Pancreas (tissue), 10 donors: ENCODE measurements at regions not wholly inside any gene's neighbourhood (a gene's known extent, or its start where the extent isn't known, plus 50 kb on each side); places are given as distances from the start of the nearest gene placed in this dataset.
A peak's percentile ranks its signal among the peaks of the same experiment; 100 is the strongest.

ENCODE experiments used
- ATAC-seq, 4 donors: fragments of 200-7000 bp; cut with Tn5 transposase; one replicate each; pipeline versions ENCODE4 v1.8.0 to v1.9.1; 2020; ENCODE audit warnings: mild to moderate bottlenecking in 4 of 4, moderate library complexity in 4 of 4
- DNase-seq, 6 donors: peaks; one replicate each; pipeline ENCODE4 v3.0.0-alpha.2; 2020
- FAIRE-seq: peaks from 2 replicates; lab custom pipeline; 2012; peaks lifted over from hg19 to GRCh38; lab: Jason Lieb, UNC
- H3K27ac ChIP-seq, 4 donors: fragments of 200-600 bp; sonication (generic); 1 replicate in 3 of 4; 2 replicates in 1 of 4; pipeline versions ENCODE4 v1.5.0 to v1.8.0; 2020
- H3K27me3 ChIP-seq, 4 donors: fragments of 200-600 bp; one replicate each; pipeline ENCODE4 v1.8.0; 2021
- H3K36me3 ChIP-seq, 3 donors: fragments of 200-600 bp; sonication (generic) in 1 of 3; one replicate each; pipeline versions ENCODE4 v1.5.0 to v1.8.0; 2020 to 2021
- H3K4me1 ChIP-seq, 3 donors: fragments of 200-600 bp; one replicate each; pipeline ENCODE4 v1.8.0; 2021
- H3K4me3 ChIP-seq, 4 donors: fragments of 200-600 bp; sonication (generic) in 2 of 4; one replicate each; pipeline versions ENCODE4 v1.5.0 to v1.8.0; 2020 to 2021
- H3K9me3 ChIP-seq, 4 donors: fragments of 200-600 bp; one replicate each; pipeline ENCODE4 v1.8.0; 2021
- WGBS, 2 donors: extraction: QIAGEN DNeasy Blood & Tissue Kit; methylation state at CpG; one replicate each; pipeline ENCODE4 v1.1.7; 2013; 5-methylcytosine and 5-hydroxymethylcytosine counted together
- intact Hi-C, 3 donors: fragments of 100-400 bp; cut with DNase I; formaldehyde crosslinking; loops; one replicate each; pipeline versions ENCODE4 v1.11.1 to v1.14.2; 2022
- TF ChIP-seq, protein P1 (sequence below), 4 donors: fragments of 200-600 bp; sonication (generic) in 3 of 4; IDR thresholded peaks; one replicate each; pipeline versions ENCODE4 v1.5.0 to v1.8.0; 2021; ENCODE audit warnings: antibody characterized with exemption in 4 of 4
- donor health status: healthy with polysubstance abuse.
- donor health status: DM: no; HTN: no; CAD: no; lungs with moderate emphysema.
- donor health status: DM: no; HTN: no; CAD: no.
- donor health status: control.
- donor health status: control.
- donor health status: Bipolar disorder and iron deficiency.
- donor health status: DM: yes; HTN: yes; CAD: no.
- donor health status: DM: no; HTN: no; CAD: no.
- donor health status: DM: no; HTN: no; CAD: no.
- donor health status: DM: yes; HTN: yes; CAD: no.

GRCh38 chr12:14194572-14194971, 170.9 kb upstream of the ATF7IP start:
- 93 to 95% methylated on average over 11 of the region's 11 CpGs for WGBS, 2 donors
- intact Hi-C loops: no loop called here

DNA sequence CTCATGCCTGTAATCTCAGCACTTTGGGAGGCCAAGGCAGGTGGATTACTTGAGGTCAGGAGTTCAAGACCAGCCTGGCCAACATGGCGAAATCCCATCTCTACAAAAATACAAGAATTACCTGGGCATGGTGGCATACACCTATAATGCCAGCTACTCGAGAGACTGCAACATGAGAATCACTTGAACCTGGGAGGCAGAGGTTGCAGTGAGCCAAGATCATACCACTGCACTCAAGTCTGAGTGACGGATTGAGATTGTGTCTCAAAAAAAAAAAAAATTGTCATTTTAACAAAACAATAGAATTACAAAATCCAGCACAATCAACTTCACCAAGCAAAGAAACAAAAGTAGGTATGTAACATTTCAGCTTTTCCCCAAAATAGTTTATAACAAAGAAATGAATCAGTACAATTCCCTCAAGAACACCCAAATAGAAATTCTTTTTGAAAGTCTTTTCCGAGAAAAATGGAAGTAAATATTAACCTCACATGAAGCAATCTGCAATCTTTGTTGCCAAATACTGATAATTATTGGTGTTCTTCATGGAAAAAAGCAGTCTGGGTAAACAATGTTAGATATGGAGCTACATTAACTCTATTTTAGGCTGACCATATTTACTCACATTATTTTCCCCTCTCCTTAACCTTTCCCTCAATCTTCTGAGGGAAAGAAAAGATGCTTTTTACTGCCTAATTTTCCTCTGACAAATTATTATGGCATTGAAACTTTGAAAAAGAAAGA, 165.9 kb upstream of the ATF7IP start:
- H3K36me3 ChIP-seq: no peaks in the 10 kb centered on the region
- 41 to 45% methylated on average over 4 of the region's 4 CpGs for WGBS, 2 donors
- intact Hi-C loops: no loop called here
- TF ChIP-seq, protein P1, sequence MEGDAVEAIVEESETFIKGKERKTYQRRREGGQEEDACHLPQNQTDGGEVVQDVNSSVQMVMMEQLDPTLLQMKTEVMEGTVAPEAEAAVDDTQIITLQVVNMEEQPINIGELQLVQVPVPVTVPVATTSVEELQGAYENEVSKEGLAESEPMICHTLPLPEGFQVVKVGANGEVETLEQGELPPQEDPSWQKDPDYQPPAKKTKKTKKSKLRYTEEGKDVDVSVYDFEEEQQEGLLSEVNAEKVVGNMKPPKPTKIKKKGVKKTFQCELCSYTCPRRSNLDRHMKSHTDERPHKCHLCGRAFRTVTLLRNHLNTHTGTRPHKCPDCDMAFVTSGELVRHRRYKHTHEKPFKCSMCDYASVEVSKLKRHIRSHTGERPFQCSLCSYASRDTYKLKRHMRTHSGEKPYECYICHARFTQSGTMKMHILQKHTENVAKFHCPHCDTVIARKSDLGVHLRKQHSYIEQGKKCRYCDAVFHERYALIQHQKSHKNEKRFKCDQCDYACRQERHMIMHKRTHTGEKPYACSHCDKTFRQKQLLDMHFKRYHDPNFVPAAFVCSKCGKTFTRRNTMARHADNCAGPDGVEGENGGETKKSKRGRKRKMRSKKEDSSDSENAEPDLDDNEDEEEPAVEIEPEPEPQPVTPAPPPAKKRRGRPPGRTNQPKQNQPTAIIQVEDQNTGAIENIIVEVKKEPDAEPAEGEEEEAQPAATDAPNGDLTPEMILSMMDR (IDR thresholded peaks at IDR 0.05): no peak
- no peaks in the 10 kb centered on the region for H3K9me3 ChIP-seq
- peaks cover 0 to 14% (median 5%) of the 10 kb centered on the region in 3 donors for H3K4me1 ChIP-seq
- H3K27ac ChIP-seq: peak overlapping the region in 2 of 4 donors; percentile 46 to 55
- H3K27me3 ChIP-seq: no peaks in the 10 kb centered on the region
- peak; percentile 60 to 93 (median 74) for ATAC-seq
- FAIRE-seq: no peak
- DNase-seq: no peak
- no peak overlapping the region for H3K4me3 ChIP-seq

More at GRCh38 chr12:14194572-14194971, 170.9 kb upstream of the ATF7IP start:
- ATAC-seq (no peak), DNase-seq (no peak), FAIRE-seq (no peak)
- Histone ChIP-seq H3K4me1 (peaks cover 0 to 5% (median 5%) of the 10 kb centered on the region in 3 donors), H3K27me3 (no peaks in the 10 kb centered on the region), H3K9me3 (no peaks in the 10 kb centered on the region), H3K4me3 (no peak overlapping the region), H3K27ac (no peak overlapping the region), H3K36me3 (no peaks in the 10 kb centered on the region)
- TF ChIP-seq, protein P1 (IDR thresholded peaks at IDR 0.05): no peak

DNA sequence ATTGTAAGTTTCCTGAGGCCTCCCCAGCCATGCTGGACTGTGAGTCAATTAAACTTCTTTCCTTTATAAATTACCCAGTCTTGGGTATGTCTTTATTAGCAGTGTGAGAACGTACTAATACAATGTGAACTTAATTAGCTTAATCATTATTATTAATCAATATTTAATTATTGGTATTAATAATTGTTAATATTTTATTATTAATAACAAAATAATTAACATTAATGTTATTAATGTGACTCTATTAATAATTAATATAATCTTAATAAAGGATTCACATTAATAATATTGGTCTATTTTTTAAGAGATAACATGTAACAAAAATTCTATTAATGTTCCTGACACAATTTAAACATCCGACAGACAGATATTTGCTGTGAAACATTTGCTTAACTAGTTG, 164.9 kb upstream of the ATF7IP start:
- H3K4me1 ChIP-seq: peaks cover 0 to 14% (median 5%) of the 10 kb centered on the region in 3 donors
- ATAC-seq (no peak), DNase-seq (no peak), FAIRE-seq (peak; percentile 37)
- H3K4me3 ChIP-seq: no peak overlapping the region
- H3K9me3 ChIP-seq: no peaks in the 10 kb centered on the region
- no peaks in the 10 kb centered on the region for H3K36me3 ChIP-seq
- WGBS, 2 donors: 93 to 96% methylated on average over 2 of the region's 2 CpGs
- H3K27me3 ChIP-seq: no peaks in the 10 kb centered on the region
- TF ChIP-seq, protein P1 (IDR thresholded peaks at IDR 0.05): no peak
- H3K27ac ChIP-seq: no peak overlapping the region
- intact Hi-C loops: no loop called here

- Histone ChIP-seq H3K4me1 (peaks cover 0 to 14% (median 5%) of the 10 kb centered on the region in 3 donors), H3K4me3 (no peak overlapping the region), H3K36me3 (no peaks in the 10 kb centered on the region), H3K27ac (no peak overlapping the region), H3K9me3 (no peaks in the 10 kb centered on the region), H3K27me3 (no peaks in the 10 kb centered on the region)
- FAIRE-seq (no peak), DNase-seq (no peak), ATAC-seq (no peak)
- 67 to 73% methylated on average over 1 of the region's 1 CpG for WGBS, 2 donors
- intact Hi-C loops: no loop called here
- TF ChIP-seq, protein P1 (IDR thresholded peaks at IDR 0.05): no peak
Measured at GRCh38 chr12:14201291-14201690, 164.2 kb upstream of the ATF7IP start.
